ENCODE measurements at regions not wholly inside any gene's neighbourhood (a gene's known extent, or its start where the extent isn't known, plus 50 kb on each side); places are given as distances from the start of the nearest gene placed in this dataset.
"Not testable (repeated sequence)": the region's sequence is repeated elsewhere in the genome, so short reads cannot be mapped to it uniquely, and the experiment has no call there.

DNA sequence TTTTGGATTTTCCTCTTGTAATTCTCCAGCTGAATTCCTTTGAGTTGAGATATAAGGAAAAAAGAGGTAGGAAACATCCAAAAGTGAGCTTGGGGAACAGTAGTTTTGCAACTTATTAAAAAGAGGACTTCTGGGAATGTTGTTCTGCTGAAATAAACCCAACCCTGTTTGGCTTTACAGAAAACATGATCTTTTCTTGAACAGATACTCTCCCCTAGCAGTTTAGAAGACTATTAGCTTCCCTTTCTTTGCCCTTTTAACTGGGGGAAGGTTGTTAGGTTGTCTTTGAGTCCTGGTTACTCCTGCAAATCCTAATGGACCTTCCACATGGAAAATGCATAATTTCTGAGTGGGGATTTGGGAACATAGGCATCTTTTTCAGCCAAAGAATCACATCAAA is 168.7 kb upstream of the RPS23 start:
- TF ChIP-seq CTCF (IDR thresholded peaks at IDR 0.05; ENCODE audit: borderline replicate concordance, control extremely low read depth, extremely low read depth, insufficient read depth, missing control alignments) = no peak
- in situ Hi-C loops (cut with MboI; ENCODE audit: low sequenced_read_pairs, unreplicated experiment) = no loop called here
- no peak for DNase-seq (ENCODE audit: low spot score)

DNA sequence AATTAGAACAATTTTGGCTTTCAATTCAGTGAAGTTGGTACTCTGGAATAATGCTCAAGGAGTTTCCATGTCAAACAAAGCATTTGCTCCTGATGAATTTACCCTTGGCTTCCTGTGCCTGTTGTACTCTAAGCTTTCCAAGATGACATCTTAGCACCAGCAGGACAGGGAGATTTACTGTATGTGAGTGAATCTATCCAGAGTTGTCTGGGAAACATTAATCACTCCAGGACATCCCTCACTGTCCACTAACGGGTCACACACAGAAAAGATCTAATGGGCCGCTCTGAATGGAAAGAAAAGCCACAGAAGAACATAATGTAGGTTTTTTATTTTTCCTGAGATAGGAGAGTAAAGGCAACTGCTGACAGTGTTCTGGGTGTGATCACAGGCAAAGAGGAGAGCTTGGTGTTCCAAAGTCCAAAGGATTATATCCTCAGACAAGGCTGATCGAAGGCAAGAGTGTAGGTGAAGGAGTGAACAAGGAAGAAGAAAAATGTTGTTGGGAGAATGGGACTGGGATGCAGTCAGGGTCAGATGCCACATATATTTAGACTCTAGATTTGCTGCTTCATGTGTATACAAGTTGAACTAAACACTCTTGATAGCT is 167.7 kb upstream of the RPS23 start:
- in situ Hi-C loops (cut with MboI; ENCODE audit: low sequenced_read_pairs, unreplicated experiment) = no loop called here
- no peak for TF ChIP-seq CTCF (IDR thresholded peaks at IDR 0.05; ENCODE audit: borderline replicate concordance, control extremely low read depth, extremely low read depth, insufficient read depth, missing control alignments)
- no peak for DNase-seq (ENCODE audit: low spot score)

DNA sequence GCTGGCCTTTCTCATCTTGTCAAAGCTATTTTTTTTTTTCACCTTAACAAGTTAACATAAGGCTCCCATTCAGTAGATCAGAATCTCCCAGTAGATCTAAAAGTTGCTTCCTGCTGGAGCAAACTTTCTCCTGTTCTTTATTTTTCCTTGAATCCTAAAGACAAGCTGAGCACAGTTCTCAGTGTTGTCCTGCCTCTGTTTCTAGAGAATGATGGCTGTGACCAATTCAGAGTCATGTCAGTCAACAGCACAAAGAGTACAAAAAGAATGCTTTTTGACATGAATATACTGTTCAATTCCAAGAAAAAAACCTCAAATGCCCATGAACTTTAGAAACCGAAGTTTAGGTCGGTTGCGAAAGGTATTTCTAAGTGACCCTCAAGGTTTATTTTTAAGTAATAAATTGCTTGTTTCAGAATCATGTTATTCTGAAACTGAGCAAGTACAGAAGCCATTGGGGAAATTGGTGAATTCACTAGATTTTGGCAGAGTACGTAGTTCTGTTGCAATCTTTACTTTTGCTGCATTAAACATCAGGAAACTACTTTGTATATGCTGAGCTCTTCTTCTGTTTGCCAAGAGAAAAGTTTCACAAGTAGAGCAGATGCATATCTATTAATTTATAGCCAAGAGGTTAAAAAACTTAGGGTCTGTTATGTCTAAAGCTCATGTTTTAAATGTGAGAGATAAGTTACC is 161.7 kb upstream of the RPS23 start:
- TF ChIP-seq CTCF (IDR thresholded peaks at IDR 0.05; ENCODE audit: borderline replicate concordance, control extremely low read depth, extremely low read depth, insufficient read depth, missing control alignments) = no peak
- in situ Hi-C loops (cut with MboI; ENCODE audit: low sequenced_read_pairs, unreplicated experiment) = no loop called here
- no peak for DNase-seq (ENCODE audit: low spot score)

- in situ Hi-C loops (cut with MboI; ENCODE audit: low sequenced_read_pairs, unreplicated experiment); DNase-seq (ENCODE audit: low spot score): not testable (repeated sequence)
Observed at GRCh38 chr5:82437565-82437964, 159.4 kb upstream of the RPS23 start.

GRCh38 chr5:82436291-82436690 is 158.1 kb upstream of the RPS23 start:
- in situ Hi-C loops (cut with MboI; ENCODE audit: low sequenced_read_pairs, unreplicated experiment) = no loop called here
- DNase-seq (ENCODE audit: low spot score) = no peak
- no peak for TF ChIP-seq CTCF (IDR thresholded peaks at IDR 0.05; ENCODE audit: borderline replicate concordance, control extremely low read depth, extremely low read depth, insufficient read depth, missing control alignments)

DNA sequence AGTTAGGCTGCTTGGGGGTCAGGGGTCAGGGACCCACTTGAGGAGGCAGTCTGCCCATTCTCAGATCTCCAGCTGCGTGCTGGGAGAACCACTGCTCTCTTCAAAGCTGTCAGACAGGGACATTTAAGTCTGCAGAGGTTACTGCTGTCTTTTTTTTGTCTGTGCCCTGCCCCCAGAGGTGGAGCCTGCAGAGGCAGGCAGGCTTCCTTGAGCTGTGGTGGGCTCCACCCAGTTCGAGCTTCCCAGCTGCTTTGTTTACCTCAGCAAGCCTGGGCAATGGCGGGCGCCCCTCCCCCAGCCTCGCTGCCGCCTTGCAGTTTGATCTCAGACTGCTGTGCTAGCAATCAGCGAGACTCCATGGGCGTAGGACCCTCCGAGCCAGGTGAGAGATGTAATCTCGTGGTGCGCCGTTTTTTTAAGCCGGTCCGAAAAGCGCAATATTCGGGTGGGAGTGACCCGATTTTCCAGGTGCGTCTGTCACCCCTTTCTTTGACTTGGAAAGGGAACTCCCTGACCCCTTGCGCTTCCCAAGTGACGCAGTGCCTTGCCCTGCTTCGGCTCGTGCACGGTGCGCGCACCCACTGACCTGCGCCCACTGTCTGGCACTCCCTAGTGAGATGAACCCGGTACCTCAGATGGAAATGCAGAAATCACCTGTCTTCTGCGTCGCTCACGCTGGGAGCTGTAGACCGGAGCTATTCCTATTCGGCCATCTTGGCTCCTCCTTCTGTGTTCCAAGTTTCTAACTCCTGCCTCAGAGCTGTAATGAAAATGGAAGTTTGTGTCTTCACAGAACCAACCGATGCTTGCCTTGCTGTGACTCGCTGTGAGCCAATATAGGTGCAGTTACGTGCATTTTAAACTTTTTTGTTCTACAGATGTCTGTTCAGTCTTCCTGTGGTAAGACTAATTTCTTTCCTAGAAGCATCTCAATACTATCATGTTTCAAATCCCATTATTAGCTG is 156.8 kb upstream of the RPS23 start:
- DNase-seq (ENCODE audit: low spot score); in situ Hi-C loops (cut with MboI; ENCODE audit: low sequenced_read_pairs, unreplicated experiment): not testable (repeated sequence)

- in situ Hi-C loops (cut with MboI; ENCODE audit: low sequenced_read_pairs, unreplicated experiment) = no loop called here
- no peak for TF ChIP-seq CTCF (IDR thresholded peaks at IDR 0.05; ENCODE audit: borderline replicate concordance, control extremely low read depth, extremely low read depth, insufficient read depth, missing control alignments)
- no peak for DNase-seq (ENCODE audit: low spot score)
Observed at GRCh38 chr5:82426464-82427154, 148.5 kb upstream of the RPS23 start.

Data from GM13976 (cell line).